ENCODE measurements at regions not wholly inside any gene's neighbourhood (a gene's known extent, or its start where the extent isn't known, plus 50 kb on each side); places are given as distances from the start of the nearest gene placed in this dataset.

DNA sequence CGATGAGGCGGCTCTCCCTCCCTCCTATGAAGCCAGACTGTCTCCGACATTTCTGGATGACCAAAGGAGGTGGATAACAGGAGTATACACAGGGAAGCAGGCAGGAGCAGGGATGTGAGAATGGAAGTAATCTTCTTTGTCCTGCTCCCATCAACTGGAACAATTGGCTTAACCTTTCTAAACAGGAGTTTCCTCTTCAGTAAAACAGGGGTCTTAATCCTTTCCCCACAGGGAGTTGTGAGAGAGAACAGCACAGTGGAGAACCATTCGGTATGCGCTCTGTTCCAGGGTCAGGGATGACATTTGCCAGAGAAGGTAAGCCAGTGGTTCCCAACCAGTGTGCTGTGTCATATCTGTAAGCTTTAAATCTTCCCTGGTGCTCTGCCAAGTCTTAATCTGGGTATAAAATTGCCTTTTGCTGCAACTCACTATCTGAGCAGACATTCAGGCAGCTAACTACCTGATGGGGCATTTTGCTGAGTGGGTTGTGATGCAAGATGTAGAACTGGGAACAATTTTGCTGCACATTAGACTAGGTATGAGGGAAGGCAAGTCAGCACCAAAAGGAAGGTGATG is 294.8 kb upstream of the KIF2A start:
- TF ChIP-seq CTCF (IDR thresholded peaks at IDR 0.05) = no peak
- TF ChIP-seq POLR2A (IDR thresholded peaks at IDR 0.05) = no peak

All from testis (tissue), 2 donors.